ENCODE measurements at regions not wholly inside any gene's neighbourhood (a gene's known extent, or its start where the extent isn't known, plus 50 kb on each side); places are given as distances from the start of the nearest gene placed in this dataset.

GRCh38 chr16:87045466-87046216, 271.6 kb downstream of the C16orf95 start:
- Mint-ChIP-seq H3K36me3 (ENCODE audit: low read depth, unreplicated experiment) (no peaks in the 10 kb centered on the region), H3K4me3 (ENCODE audit: unreplicated experiment) (no peak overlapping the region), H3K9me3 (ENCODE audit: unreplicated experiment) (no peaks in the 10 kb centered on the region), H3K27me3 (ENCODE audit: unreplicated experiment) (peaks cover 5% of the 10 kb centered on the region), H3K4me1 (ENCODE audit: unreplicated experiment) (peaks cover 29% of the 10 kb centered on the region), H3K27ac (ENCODE audit: unreplicated experiment) (no peak overlapping the region)
- TF ChIP-seq CTCF (IDR thresholded peaks at IDR 0.05; ENCODE audit: unreplicated experiment), result no peak
- no peak for DNase-seq (ENCODE audit: low spot score)

- Mint-ChIP-seq H3K9me3 (ENCODE audit: unreplicated experiment) (no peaks in the 10 kb centered on the region), H3K4me1 (ENCODE audit: unreplicated experiment) (peaks cover 29% of the 10 kb centered on the region), H3K27ac (ENCODE audit: unreplicated experiment) (no peak overlapping the region), H3K4me3 (ENCODE audit: unreplicated experiment) (no peak overlapping the region), H3K36me3 (ENCODE audit: low read depth, unreplicated experiment) (no peaks in the 10 kb centered on the region), H3K27me3 (ENCODE audit: unreplicated experiment) (peaks cover 6% of the 10 kb centered on the region)
- TF ChIP-seq CTCF (IDR thresholded peaks at IDR 0.05; ENCODE audit: unreplicated experiment), result no peak
- no peak for DNase-seq (ENCODE audit: low spot score)
Observed at GRCh38 chr16:87046235-87046634, 271.0 kb downstream of the C16orf95 start.

GRCh38 chr16:87047221-87048037, 269.8 kb downstream of the C16orf95 start:
- no peak for TF ChIP-seq CTCF (IDR thresholded peaks at IDR 0.05; ENCODE audit: unreplicated experiment)
- H3K4me1 Mint-ChIP-seq (ENCODE audit: unreplicated experiment), result peaks cover 33% of the 10 kb centered on the region
- H3K27ac Mint-ChIP-seq (ENCODE audit: unreplicated experiment), result no peak overlapping the region
- no peak for DNase-seq (ENCODE audit: low spot score)
- H3K9me3 Mint-ChIP-seq (ENCODE audit: unreplicated experiment), result no peaks in the 10 kb centered on the region
- peaks cover 6% of the 10 kb centered on the region for H3K27me3 Mint-ChIP-seq (ENCODE audit: unreplicated experiment)
- H3K36me3 Mint-ChIP-seq (ENCODE audit: low read depth, unreplicated experiment), result peaks cover 3% of the 10 kb centered on the region
- no peak overlapping the region for H3K4me3 Mint-ChIP-seq (ENCODE audit: unreplicated experiment)

- Mint-ChIP-seq H3K27ac (ENCODE audit: unreplicated experiment) (no peak overlapping the region), H3K4me3 (ENCODE audit: unreplicated experiment) (no peak overlapping the region), H3K27me3 (ENCODE audit: unreplicated experiment) (peaks cover 2% of the 10 kb centered on the region), H3K4me1 (ENCODE audit: unreplicated experiment) (peaks cover 34% of the 10 kb centered on the region), H3K36me3 (ENCODE audit: low read depth, unreplicated experiment) (peaks cover 5% of the 10 kb centered on the region), H3K9me3 (ENCODE audit: unreplicated experiment) (no peaks in the 10 kb centered on the region)
- no peak for TF ChIP-seq CTCF (IDR thresholded peaks at IDR 0.05; ENCODE audit: unreplicated experiment)
- DNase-seq (ENCODE audit: low spot score), result no peak
Observed at GRCh38 chr16:87048038-87048729, 269.0 kb downstream of the C16orf95 start.

Data from endothelial cell (in vitro differentiated cells).